Lower lobe of right lung (tissue), 2 donors: ENCODE measurements at regions not wholly inside any gene's neighbourhood (a gene's known extent, or its start where the extent isn't known, plus 50 kb on each side); places are given as distances from the start of the nearest gene placed in this dataset.

Experiments
- ATAC-seq, 2 donors: fragments of 200-7000 bp; cut with Tn5 transposase; one replicate each; pipeline ENCODE4 v1.9.1; 2020 to 2022; ENCODE audit warnings: mild to moderate bottlenecking in 2 of 2, moderate library complexity in 2 of 2
- DNase-seq: peaks from one replicate; pipeline ENCODE4 v3.0.0-alpha.2; 2020
- H3K27ac ChIP-seq: fragments of 200-600 bp; one replicate; pipeline ENCODE4 v1.8.0; 2022
- H3K27me3 ChIP-seq: fragments of 200-600 bp; one replicate; pipeline ENCODE4 v1.8.0; 2022; ENCODE audit warnings: low read depth
- H3K36me3 ChIP-seq: fragments of 200-600 bp; one replicate; pipeline ENCODE4 v1.8.0; 2022; ENCODE audit warnings: mild to moderate bottlenecking
- H3K4me1 ChIP-seq: fragments of 200-600 bp; one replicate; pipeline ENCODE4 v1.8.0; 2022
- H3K4me3 ChIP-seq: fragments of 200-600 bp; one replicate; pipeline ENCODE4 v1.8.0; 2022; ENCODE audit warnings: mild to moderate bottlenecking
- H3K9me3 ChIP-seq: fragments of 200-600 bp; one replicate; pipeline ENCODE4 v1.8.0; 2022
- CTCF ChIP-seq: fragments of 200-600 bp; IDR thresholded peaks from one replicate; pipeline ENCODE4 v1.8.0; 2022; ENCODE audit warnings: antibody characterized with exemption, mild to moderate bottlenecking
- intact Hi-C: fragments of 100-400 bp; cut with DNase I; formaldehyde crosslinking; loops from one replicate; pipeline ENCODE4 v1.11.0; 2022
- donor health status: DM: no; HTN: yes; CAD: no; lungs with severe emphysema.

- intact Hi-C loops: no loop called here
- no peaks in the 10 kb centered on the region for H3K27me3 ChIP-seq
- no peaks in the 10 kb centered on the region for H3K36me3 ChIP-seq
- H3K4me3 ChIP-seq: no peak overlapping the region
- DNase-seq (no peak), ATAC-seq (no peak)
- no peak for TF ChIP-seq CTCF
- H3K27ac ChIP-seq: no peak overlapping the region
- H3K9me3 ChIP-seq: no peaks in the 10 kb centered on the region
- peaks cover 32% of the 10 kb centered on the region for H3K4me1 ChIP-seq
Observed at GRCh38 chr4:128521648-128522111, 234.1 kb upstream of the PGRMC2 start.

GRCh38 chr4:128521156-128521555 lies 233.5 kb upstream of the PGRMC2 start:
- Histone ChIP-seq H3K9me3 (no peaks in the 10 kb centered on the region), H3K4me1 (peaks cover 37% of the 10 kb centered on the region), H3K27ac (no peak overlapping the region), H3K36me3 (no peaks in the 10 kb centered on the region), H3K4me3 (no peak overlapping the region), H3K27me3 (no peaks in the 10 kb centered on the region)
- TF ChIP-seq CTCF: no peak
- ATAC-seq (no peak), DNase-seq (no peak)
- intact Hi-C loops: no loop called here

- TF ChIP-seq CTCF: no peak
- H3K27me3 ChIP-seq: no peaks in the 10 kb centered on the region
- intact Hi-C loops: no loop called here
- H3K27ac ChIP-seq: no peak overlapping the region
- no peaks in the 10 kb centered on the region for H3K36me3 ChIP-seq
- no peak for ATAC-seq
- no peaks in the 10 kb centered on the region for H3K9me3 ChIP-seq
- DNase-seq: no peak
- peaks cover 32% of the 10 kb centered on the region for H3K4me1 ChIP-seq
- H3K4me3 ChIP-seq: no peak overlapping the region
Observed at GRCh38 chr4:128519163-128519830, 231.7 kb upstream of the PGRMC2 start.

- Histone ChIP-seq H3K27ac (peak overlapping the region; percentile 41), H3K36me3 (no peaks in the 10 kb centered on the region), H3K9me3 (no peaks in the 10 kb centered on the region), H3K4me3 (no peak overlapping the region), H3K27me3 (no peaks in the 10 kb centered on the region), H3K4me1 (peaks cover 29% of the 10 kb centered on the region)
- ATAC-seq (peak; percentile 71 to 81), DNase-seq (no peak)
- intact Hi-C loops: no loop called here
- no peak for TF ChIP-seq CTCF
Observed at GRCh38 chr4:128517739-128518510, 230.3 kb upstream of the PGRMC2 start.

- no peaks in the 10 kb centered on the region for H3K27me3 ChIP-seq
- no peak for TF ChIP-seq CTCF
- H3K27ac ChIP-seq: peak overlapping the region; percentile 26
- no peak overlapping the region for H3K4me3 ChIP-seq
- intact Hi-C loops: no loop called here
- H3K4me1 ChIP-seq: peaks cover 29% of the 10 kb centered on the region
- H3K36me3 ChIP-seq: no peaks in the 10 kb centered on the region
- no peak for ATAC-seq
- H3K9me3 ChIP-seq: no peaks in the 10 kb centered on the region
- DNase-seq: no peak
Observed at GRCh38 chr4:128517096-128517738, 229.6 kb upstream of the PGRMC2 start.
